Skin epidermis (tissue), 12 donors: ENCODE measurements at regions not wholly inside any gene's neighbourhood (a gene's known extent, or its start where the extent isn't known, plus 50 kb on each side); places are given as distances from the start of the nearest gene placed in this dataset.

Experiments used
- H3K27ac ChIP-seq, 21 experiments: fragments of 200-600 bp; sonication (generic) in 11 of 21; one replicate each; pipeline ENCODE4 v1.5.0; 2020; ENCODE audit warnings: mild to moderate bottlenecking in 3 of 21, inconsistent platforms in 2 of 21, moderate library complexity in 2 of 21
- H3K4me3 ChIP-seq, 7 experiments: fragments of 200-600 bp; sonication (generic) in 2 of 7; one replicate each; pipeline ENCODE4 v1.5.0; 2020; ENCODE audit warnings: inconsistent platforms in 2 of 7, mild to moderate bottlenecking in 2 of 7, moderate library complexity in 1 of 7

DNA sequence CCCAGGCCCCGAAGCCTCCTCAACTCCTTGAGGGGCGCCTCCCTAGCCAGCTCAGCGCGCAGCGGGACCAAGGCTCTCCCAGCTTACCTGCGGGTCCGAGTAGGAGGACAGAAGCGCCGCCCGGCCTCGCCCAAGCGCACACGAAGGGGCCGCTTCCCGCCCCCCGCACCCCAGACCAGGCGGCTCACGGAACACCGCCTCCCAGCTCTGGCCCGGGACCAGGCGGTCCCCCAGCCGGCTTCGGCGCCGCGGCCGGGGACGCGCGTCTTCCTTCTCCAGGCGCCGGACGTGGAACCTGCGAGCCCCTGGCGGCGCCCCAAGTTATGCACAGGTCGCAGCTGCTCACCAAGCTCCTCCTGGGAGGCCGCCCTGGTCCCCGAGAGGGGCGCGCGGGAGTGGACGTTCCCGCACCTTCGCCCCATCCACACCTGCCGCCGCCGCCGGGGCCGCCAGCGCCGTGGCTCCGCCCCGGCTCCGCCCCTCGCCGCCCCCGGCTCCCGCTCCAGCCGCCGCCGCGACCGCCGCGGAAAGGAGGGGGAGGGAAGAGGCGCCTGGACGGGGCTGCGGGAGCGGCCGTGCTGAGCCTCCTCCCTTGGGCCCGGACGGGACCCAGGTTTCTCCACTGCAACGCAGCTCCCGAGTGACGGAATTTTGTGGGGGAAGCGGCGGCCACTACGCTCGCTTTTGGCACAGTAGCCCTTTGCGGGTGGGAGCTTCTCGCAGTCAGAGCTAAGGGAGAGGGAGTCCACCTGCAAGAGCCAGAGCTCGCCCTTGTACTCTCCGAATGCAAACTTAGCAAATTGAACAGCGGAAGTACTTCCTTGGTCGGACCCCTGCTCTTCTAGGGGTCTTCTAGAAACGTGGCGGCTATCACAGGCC lies 77.5 kb upstream of the IFNE start:
- Histone ChIP-seq H3K4me3 (peak overlapping the region; percentile 46 to 73 (median 58)), H3K27ac (peak overlapping the region in 18 of 21 experiments; percentile 7 to 94 (median 82))

DNA sequence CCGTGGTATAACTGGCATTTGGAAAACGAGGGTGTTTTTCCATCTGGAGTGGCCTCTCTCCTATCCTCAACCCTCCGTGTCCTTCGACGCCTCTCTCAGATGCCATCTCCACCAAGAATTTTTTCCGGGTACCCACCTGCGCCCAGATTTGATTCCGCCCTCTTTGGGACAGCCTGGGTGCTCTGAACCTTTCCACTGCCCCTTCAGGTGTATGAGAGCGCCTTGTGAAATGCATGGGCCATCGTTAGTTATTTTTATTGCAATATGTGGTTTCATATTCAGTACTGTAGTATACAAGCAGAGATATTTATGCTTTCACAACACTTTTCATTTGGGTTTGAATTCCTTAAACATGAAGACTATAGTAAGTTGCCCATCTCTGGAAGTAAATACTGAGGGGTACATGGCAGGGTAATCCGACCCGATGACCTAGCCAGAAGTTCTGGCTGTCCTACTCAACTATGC lies 78.2 kb upstream of the IFNE start:
- Histone ChIP-seq H3K27ac (peak overlapping the region in 13 of 21 experiments; percentile 34 to 94 (median 77)), H3K4me3 (peak overlapping the region; percentile 46 to 73 (median 58))

DNA sequence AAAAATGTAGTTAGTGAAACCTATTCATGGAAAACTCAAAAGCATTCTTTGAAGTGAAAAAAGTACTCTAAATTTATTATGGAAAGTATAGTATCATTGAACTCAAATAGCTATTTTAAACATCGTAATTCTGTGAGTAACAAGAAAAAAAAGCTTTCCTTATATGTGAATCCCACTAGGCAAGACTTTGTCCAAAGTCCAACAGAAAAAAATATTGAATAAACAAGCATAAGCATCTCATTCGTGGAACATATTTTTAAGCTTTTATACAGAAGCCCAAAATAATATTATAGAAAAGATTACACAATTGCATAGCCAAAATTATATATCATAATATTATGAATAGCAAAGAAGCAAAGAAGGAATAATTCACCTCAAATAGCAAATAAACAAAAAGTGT lies 79.4 kb upstream of the IFNE start:
- H3K4me3 ChIP-seq: no peak overlapping the region
- H3K27ac ChIP-seq: no peak overlapping the region

DNA sequence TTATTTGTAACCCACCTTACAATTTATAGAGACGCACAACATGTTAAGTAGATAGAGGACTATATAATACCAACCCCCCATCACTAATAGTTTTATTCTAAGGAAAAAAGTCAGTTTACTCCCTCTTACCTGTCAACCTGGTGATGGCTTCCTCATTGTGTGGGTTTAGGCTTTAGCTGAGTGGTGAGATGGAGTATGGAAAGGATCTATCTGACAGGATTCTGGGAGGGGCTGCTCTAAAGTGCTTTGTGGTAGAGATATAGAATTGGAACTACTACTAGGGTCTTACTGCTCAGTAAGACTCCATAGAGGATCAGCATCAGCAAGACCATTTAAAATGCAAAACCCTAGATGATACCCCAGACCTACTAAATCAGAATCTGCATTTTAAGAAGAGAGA lies 82.1 kb upstream of the IFNE start:
- Histone ChIP-seq H3K27ac (no peak overlapping the region), H3K4me3 (no peak overlapping the region)

DNA sequence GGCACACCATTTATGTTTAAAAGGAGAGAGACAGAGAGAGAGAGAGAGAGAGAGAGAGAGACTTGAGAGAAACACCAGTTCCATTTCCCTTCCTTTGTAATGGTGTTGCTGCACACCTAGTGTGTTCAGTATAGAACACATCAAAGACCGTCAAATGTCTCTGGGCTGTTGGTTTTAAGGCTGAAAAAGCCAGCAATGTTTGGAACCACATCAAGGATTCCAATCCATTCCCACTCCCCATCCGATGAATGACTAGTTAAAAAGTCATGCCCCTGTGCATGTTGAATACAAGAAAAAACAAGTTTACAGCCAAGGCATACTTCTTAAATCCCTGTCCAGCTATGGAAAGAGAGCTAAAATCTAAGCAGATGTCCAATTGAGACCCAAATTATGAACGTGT lies 83.0 kb upstream of the IFNE start:
- no peak overlapping the region for H3K4me3 ChIP-seq
- no peak overlapping the region for H3K27ac ChIP-seq

DNA sequence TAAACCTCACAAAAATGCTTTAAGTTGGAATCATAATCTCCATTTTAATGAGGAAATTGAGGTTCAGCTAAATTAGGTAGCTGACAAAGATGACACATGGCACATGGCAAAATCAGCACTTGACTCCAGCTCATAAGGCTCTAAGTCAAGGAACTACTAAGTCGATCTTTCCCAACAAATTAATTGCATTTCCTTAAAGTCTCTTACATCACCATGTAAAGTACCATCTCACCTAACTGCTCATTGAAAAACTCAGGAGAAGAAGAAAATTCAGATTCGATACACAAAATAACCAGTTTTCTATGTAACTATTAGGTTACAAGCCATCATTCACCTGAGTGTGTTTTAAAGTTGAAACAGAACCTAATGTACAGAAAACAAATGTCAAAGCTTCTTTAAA lies 85.8 kb upstream of the IFNE start:
- no peak overlapping the region for H3K27ac ChIP-seq
- no peak overlapping the region for H3K4me3 ChIP-seq

DNA sequence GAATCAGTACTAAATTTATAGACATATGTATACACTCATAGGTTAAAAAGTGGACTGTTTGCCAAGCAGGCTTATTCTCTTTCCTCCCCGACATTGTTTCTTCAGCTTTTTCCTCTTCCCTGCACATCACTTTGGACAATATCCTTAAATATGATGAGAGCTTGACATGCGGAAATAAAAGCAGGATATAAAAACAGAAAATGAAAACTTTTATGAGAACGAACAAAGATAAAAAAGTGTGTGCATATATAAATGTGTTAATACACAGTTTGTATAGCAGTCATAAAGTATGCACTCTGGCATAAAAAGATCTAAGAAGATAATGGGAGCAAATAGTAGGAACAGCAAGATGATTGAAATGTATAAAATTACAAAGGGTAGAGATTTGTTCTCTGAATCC lies 86.4 kb upstream of the IFNE start:
- no peak overlapping the region for H3K4me3 ChIP-seq
- no peak overlapping the region for H3K27ac ChIP-seq

DNA sequence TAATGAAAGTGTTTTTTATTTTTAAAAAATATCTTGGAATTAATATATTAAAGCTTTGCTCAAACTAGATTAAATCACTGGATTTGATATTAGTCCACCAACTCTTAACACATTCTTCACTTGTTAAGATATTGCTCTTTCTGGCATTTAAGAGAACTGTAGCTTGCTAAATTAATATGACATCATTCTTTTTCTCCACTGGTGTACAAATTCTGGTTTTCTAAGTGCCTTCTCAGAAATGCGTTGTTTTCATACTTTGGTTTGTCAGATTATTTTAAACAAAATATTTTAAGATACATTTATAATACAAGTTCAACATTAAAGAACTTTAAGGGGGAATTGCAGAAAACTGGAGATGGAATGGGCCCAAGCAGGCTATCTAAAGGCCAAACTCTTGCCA lies 87.6 kb upstream of the IFNE start:
- no peak overlapping the region for H3K27ac ChIP-seq

DNA sequence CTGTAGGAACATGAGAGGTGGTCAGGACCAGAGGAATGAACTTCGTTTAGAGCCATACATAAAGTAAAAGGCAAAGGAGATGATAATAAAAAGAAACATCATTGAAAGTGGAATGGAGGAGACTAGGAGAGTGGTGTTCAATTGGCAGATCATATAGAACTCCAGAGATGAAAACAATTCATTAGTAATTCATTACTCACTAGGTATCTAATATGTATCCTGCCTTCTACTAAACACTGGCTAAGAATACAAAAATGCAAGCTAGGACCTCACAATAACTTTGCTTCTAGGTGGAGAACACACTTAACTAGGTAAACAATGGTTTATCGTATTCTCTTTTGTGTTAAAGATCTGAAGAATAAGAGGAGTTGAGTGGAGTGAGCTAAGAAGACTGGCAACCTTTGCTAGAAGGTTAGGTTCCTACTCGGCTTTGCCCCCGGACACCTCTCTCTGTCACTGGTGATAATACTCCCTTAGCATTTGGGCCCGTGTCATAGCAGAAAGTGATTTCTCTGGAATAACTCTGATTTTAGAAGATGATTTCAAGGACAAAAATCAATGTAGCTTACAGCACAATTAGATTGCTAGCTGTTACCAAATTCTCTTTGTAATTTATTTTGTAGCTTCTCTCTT lies 88.6 kb upstream of the IFNE start:
- Histone ChIP-seq H3K4me3 (no peak overlapping the region), H3K27ac (no peak overlapping the region)

More for the DNA sequence above, 87.6 kb upstream of the IFNE start:
- H3K4me3 ChIP-seq: no peak overlapping the region

DNA sequence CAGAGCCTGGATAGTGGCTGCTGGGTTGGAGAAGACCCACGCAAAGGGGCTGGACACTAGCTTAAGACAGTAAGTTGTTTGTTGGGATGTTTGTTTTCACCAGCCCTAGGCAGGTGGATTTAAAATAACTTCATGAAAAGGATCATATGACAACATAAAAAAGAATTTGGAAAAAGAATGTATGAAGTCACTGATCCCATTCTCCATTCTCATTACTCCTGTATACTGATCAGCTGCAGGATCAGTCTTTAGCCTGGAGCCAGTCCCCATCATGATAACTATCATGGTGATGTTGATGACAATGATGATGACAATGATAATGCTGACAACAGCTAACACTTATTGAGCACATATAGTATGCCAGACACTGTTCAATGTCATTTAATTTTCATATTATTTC lies 92.1 kb upstream of the IFNE start:
- Histone ChIP-seq H3K4me3 (no peak overlapping the region), H3K27ac (no peak overlapping the region)

DNA sequence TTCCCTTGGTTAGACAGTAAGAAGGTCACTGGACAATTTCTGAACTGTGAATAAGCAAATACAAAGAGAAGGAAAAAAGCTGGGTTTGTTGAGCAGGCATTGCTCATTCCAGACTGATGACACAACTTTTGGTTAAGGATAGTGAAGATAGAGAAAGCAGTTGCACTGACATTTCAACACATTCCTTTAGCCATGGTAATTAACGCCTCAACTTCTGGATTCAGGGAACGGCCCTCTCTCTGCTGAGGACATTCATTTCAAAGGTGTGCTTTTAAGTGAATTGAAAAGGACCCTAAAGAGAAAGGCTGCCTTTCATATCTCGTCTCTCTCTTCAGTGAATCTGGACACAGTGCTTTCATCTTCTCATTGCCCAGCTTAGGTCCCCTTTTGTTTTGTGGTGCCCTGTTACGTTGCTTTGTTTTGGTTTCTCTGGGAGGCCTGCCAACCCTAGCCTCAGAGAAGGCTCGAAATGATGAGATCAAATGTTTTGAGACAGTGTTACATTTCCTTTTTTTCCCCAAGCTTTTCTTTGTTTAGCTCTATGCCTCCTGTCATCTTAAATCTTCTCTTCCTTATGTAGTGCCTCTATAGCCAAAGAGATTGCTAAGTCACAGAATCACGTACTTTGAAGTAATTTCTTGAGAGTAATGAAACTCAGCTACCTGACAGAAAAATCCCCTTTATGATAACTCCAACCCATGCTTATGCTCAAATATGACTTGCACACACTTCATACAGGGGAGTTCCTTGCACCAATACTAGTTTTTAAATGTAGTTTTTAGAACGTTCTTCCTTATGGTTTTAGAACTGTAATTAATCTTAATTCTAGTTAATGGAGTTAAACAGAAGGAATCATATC lies 94.4 kb upstream of the IFNE start:
- Histone ChIP-seq H3K27ac (peak overlapping the region in 9 of 21 experiments; percentile 8 to 79 (median 24)), H3K4me3 (no peak overlapping the region)

DNA sequence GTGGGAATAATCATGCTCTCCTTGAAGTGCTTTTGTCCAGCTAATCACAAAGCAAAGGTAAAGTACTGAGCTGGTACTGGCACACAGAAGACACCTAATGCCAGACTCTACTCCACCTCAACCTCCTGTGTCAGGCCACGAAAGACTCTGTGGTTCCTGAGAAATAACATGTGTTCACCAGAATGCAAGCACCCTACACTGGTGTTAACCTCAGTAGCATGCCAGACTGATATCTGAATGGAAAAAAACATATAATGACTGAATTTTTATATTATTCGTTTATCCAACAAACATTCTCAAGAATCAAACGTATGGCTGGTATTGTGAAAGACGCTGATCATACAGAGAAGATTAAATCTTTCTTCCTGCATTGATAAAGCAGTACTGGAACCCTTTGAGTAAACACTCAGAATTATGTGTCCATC lies 97.1 kb upstream of the IFNE start:
- H3K27ac ChIP-seq: peak overlapping the region in 4 of 21 experiments; percentile 4 to 68 (median 62)

DNA sequence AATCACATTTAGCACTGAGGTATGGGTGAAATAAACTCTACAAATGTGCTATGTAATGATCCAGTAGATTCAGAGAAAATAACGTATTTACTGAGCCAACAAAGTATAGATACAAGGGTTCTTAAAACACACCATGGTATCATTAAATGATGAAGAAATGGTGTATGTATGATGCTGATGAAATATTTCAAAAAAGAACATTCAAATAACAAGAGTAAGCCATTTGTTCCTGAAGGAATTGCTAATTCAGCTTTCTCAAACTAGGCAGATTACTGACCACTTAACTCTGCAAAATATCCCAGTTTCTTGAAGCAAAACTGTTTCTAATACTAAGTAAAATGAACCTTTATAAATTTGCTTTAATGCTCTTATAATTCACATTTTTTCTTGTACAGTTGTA lies 97.6 kb upstream of the IFNE start:
- no peak overlapping the region for H3K4me3 ChIP-seq
- peak overlapping the region in 1 of 21 experiments; percentile 63 for H3K27ac ChIP-seq

More for the DNA sequence above, 97.1 kb upstream of the IFNE start:
- H3K4me3 ChIP-seq: no peak overlapping the region

DNA sequence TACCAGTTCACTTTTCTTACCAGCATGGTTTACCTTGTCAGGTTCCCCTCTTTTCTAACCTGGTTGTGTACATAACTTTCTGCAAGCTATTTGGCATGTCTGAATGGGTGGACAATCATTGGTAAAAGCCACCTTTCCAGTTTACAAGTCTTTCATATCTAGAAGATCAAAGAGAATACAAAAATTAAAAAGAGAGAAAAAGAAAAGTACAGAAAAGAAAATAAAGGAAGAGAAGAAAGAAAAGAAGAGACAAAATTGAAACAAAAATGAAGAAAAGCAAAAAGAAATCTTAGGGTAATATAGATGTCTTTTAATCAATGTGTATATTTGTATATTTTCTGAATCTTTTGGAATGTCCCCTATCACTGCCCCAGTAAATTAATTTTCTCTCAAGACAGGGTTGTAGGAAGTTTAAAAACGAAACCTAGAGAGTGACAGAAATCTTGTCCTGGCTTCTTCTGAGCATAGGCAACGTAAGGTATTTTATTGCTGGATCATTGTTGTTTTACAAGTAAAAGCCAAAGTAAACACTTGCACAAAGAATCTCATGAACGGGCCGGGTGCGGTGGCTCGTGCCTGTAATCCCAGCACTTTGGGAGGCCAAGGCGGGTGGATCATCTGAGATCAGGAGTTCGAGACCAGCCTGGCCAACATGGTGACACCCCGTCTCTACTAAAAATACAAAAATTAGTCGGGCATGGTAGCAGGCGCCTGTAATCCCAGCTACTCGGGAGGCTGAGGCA lies 98.7 kb upstream of the IFNE start:
- Histone ChIP-seq H3K27ac (no peak overlapping the region), H3K4me3 (no peak overlapping the region)

DNA sequence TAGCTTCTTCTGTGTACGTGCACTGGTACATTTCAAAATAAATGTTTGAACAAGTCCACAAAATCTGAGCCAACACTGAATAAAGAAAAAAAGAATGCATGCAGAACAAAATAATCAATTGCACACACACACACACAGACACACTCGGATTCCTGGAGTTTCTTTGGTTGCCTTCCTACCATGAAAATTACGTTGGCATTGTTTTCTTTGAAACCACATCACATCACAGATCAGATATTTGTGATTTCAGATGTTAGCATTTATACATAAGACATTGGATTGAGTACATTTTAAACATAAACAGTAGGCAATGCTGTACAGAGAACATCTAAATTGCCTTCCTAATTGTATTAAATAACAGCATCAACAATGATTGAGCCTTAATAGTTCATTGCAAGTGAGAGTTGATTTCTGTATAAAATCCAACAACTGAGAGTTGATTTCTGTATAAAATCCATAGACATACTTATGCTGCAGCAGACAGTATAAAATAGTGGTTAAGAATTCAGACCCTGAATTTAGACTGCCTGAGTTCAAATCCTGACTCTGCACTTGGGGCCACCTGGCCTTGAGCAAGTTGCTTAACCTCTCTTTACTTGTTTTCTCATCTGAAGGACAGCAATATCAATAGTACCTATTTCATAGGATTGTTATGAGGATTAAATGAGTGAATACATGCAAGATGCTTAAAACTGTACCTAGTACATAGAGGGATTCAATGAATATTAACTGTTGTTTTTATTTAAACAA lies 101.7 kb upstream of the IFNE start:
- H3K4me3 ChIP-seq: no peak overlapping the region
- H3K27ac ChIP-seq: no peak overlapping the region

DNA sequence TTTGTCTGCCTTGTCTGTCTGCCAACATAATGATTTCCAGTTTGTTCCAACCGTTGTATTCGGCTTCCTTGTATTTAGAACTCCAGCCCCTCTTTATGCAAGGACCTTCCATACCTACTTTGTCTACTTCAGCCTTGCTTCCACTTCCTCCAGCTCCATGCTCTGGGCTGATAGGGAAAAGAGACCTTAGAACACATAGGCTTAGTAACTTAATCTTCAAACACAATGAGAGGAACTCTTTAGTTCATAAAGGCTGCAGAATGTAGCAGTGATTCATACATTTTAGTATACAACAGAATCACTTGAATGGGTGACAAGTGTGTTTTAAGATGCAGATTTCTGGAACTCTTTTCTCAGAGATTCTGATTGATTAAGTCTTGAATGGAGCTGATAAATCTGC lies 102.8 kb upstream of the IFNE start:
- no peak overlapping the region for H3K4me3 ChIP-seq
- no peak overlapping the region for H3K27ac ChIP-seq

DNA sequence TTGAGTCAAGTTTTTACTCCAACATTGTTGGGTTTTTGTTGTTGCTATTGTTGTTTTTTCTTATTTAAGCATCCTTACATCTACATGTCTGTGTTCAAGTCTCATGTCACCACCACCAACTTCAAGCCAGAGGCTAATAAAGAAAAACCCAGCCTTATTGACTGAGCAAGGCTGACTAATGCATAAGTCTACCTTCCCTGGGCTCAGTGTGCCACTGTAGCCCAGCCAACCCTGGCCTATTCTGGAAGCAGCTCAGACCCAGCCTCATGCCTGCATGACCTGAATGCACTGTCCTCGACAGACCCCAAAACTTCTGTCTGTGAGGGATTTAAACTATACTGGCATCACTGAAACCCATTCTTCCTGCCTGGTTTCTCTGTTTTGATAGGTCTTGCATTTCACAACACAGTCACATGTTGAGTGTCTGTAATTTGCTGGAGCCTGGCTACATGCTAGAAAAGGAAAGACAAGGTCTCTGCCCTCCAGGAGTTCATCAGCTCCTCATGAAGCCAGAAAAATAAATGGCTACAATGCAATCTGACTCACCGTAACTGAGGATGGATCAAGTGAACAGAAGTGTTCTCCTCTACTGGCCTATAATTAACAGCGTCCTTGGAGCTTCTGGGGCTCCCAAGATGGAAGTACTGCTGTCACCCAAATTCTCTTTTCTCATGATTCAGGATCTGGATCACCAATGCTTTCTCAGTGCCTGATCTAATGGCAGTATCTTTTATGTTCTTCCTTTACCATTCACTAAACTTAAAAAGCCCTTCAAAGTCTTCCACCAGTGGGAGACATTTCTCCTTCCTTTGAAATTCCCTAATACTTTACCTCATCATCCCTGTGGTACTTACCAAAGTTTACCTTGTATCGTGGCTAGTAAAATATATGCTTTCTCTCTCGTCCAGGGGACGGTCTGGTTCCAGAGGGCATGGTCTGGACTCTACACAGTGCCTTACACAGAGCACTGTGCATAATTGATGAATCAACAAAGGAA lies 103.9 kb upstream of the IFNE start:
- Histone ChIP-seq H3K4me3 (no peak overlapping the region), H3K27ac (no peak overlapping the region)
